Esophagus muscularis mucosa (tissue), 4 donors: ENCODE measurements at regions not wholly inside any gene's neighbourhood (a gene's known extent, or its start where the extent isn't known, plus 50 kb on each side); places are given as distances from the start of the nearest gene placed in this dataset.

Experiments used
- DNase-seq: peaks from one replicate; pipeline ENCODE4 v3.0.0-alpha.2; 2017; ENCODE audit errors: extremely low spot score
- H3K27ac ChIP-seq, 4 donors: fragments of 200-600 bp; sonication (generic); replicated peaks in 1 of 4; 1 replicate in 3 of 4; 2 replicates in 1 of 4; pipeline ENCODE4 v1.5.1; 2016 to 2019; ENCODE audit warnings: mild to moderate bottlenecking in 1 of 4
- H3K27me3 ChIP-seq, 4 donors: fragments of 200-600 bp; sonication (generic); one replicate each; pipeline versions ENCODE4 v1.5.1 to v1.6.0; 2016 to 2019
- H3K36me3 ChIP-seq, 4 donors: fragments of 200-600 bp; sonication (generic); one replicate each; pipeline ENCODE4 v1.5.1; 2016 to 2019
- H3K4me1 ChIP-seq, 4 donors: fragments of 200-600 bp; sonication (generic); one replicate each; pipeline ENCODE4 v1.5.1; 2016 to 2019
- H3K4me3 ChIP-seq, 4 donors: fragments of 200-600 bp; sonication (generic); 1 replicate in 2 of 4; 2 replicates in 2 of 4; pipeline ENCODE4 v1.5.1; 2016 to 2019; ENCODE audit warnings: mild to moderate bottlenecking in 4 of 4, moderate library complexity in 1 of 4
- H3K9me3 ChIP-seq, 4 donors: fragments of 200-600 bp; sonication (generic); 1 replicate in 3 of 4; 2 replicates in 1 of 4; pipeline ENCODE4 v1.5.1; 2016 to 2019
- EP300 ChIP-seq: sonication (generic); formaldehyde crosslinking; IDR thresholded peaks from one replicate; pipeline ENCODE4 v1.6.1; 2017; ENCODE audit warnings: antibody characterized with exemption
- POLR2A ChIP-seq: fragments of 450-650 bp; IDR thresholded peaks from one replicate; pipeline ENCODE4 v1.6.1; 2017; ENCODE audit warnings: antibody characterized with exemption, moderate library complexity, mild to moderate bottlenecking, low read depth
- POLR2AphosphoS5 ChIP-seq, 2 donors: sonication (generic); formaldehyde crosslinking; IDR thresholded peaks; one replicate each; pipeline ENCODE4 v1.6.1; 2017; ENCODE audit warnings: antibody characterized with exemption in 2 of 2
- WGBS: methylation state at CpG from one replicate; pipeline ENCODE4 v1.1.5; 2018; 5-methylcytosine and 5-hydroxymethylcytosine counted together
- intact Hi-C: fragments of 100-400 bp; cut with DNase I; formaldehyde crosslinking; loops from one replicate; pipeline ENCODE4 v1.15.1; 2023
- TF ChIP-seq, protein P1 (sequence below), 3 experiments: fragments of 200-600 bp in 2 of 3; fragments of 450-650 bp in 1 of 3; sonication (generic) in 2 of 3; IDR thresholded peaks; one replicate each; pipeline ENCODE4 v1.5.1; 2017 to 2019; ENCODE audit warnings: antibody characterized with exemption in 3 of 3, mild to moderate bottlenecking in 2 of 3, moderate library complexity in 1 of 3

DNA sequence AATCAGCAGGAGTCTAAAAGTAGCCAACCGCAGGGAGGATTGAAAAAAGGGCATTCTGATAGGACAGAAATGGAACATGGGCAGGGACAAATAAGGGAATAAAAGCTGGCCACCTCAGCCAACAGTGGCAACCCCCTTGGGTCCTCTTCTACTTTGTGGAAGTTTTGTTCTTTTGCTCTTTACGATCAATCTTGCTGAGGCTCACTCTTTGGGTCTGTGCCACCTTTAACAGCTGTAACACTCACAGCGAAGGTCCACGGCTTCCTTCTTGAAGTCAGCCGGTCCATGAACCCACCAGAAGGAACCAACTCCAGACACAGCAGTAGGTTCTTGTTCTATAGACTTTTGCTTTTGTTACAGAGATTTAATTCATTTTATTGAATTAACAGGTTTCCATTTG is 285.4 kb upstream of the CDH20 start:
- H3K4me1 ChIP-seq = no peaks in the 10 kb centered on the region
- H3K27me3 ChIP-seq = no peaks in the 10 kb centered on the region
- no peak overlapping the region for H3K4me3 ChIP-seq
- WGBS = 89% methylated on average over 5 of the region's 5 CpGs
- no peak for TF ChIP-seq POLR2AphosphoS5 (IDR thresholded peaks at IDR 0.05)
- TF ChIP-seq POLR2A = no peak
- no peak for TF ChIP-seq EP300
- TF ChIP-seq, protein P1, sequence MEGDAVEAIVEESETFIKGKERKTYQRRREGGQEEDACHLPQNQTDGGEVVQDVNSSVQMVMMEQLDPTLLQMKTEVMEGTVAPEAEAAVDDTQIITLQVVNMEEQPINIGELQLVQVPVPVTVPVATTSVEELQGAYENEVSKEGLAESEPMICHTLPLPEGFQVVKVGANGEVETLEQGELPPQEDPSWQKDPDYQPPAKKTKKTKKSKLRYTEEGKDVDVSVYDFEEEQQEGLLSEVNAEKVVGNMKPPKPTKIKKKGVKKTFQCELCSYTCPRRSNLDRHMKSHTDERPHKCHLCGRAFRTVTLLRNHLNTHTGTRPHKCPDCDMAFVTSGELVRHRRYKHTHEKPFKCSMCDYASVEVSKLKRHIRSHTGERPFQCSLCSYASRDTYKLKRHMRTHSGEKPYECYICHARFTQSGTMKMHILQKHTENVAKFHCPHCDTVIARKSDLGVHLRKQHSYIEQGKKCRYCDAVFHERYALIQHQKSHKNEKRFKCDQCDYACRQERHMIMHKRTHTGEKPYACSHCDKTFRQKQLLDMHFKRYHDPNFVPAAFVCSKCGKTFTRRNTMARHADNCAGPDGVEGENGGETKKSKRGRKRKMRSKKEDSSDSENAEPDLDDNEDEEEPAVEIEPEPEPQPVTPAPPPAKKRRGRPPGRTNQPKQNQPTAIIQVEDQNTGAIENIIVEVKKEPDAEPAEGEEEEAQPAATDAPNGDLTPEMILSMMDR (IDR thresholded peaks at IDR 0.05) = no peak
- intact Hi-C loops = no loop called here
- H3K36me3 ChIP-seq = no peaks in the 10 kb centered on the region
- no peak for DNase-seq
- no peak overlapping the region for H3K27ac ChIP-seq
- H3K9me3 ChIP-seq = peaks cover 0 to 8% (median 0%) of the 10 kb centered on the region in 4 donors

- no peaks in the 10 kb centered on the region for H3K27me3 ChIP-seq
- no peaks in the 10 kb centered on the region for H3K36me3 ChIP-seq
- WGBS = 70% methylated on average over 2 of the region's 2 CpGs
- H3K4me1 ChIP-seq = no peaks in the 10 kb centered on the region
- no peaks in the 10 kb centered on the region for H3K9me3 ChIP-seq
- no peak for TF ChIP-seq EP300
- TF ChIP-seq POLR2A = no peak
- TF ChIP-seq POLR2AphosphoS5 (IDR thresholded peaks at IDR 0.05) = no peak
- TF ChIP-seq, protein P1 (IDR thresholded peaks at IDR 0.05) = no peak
- H3K27ac ChIP-seq = no peak overlapping the region
- DNase-seq = no peak
- no peak overlapping the region for H3K4me3 ChIP-seq
- intact Hi-C loops = no loop called here
These were observed 275.8 kb upstream of the CDH20 start for GRCh38 chr18:61057443-61057842.

DNA sequence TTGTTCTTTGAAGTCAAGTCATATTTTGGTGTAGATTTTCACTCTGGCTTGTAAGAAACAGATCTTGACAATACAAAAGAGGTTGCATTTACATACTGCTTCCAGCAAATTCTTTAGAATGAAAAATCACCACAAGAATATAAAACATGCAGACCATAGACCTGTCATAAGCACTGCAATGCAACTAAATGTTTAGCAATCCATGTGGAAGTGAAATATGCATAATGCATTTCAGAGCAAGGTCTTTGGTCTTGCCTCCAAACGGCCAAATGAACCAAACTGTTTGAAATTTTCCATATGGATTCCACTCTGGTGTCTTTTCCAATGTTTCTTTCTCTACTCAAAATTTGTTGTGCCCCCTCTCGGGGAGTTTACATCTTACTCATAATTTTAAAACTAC is 271.0 kb upstream of the CDH20 start:
- no peak for DNase-seq
- Histone ChIP-seq H3K27ac (no peak overlapping the region), H3K27me3 (no peaks in the 10 kb centered on the region), H3K4me1 (no peaks in the 10 kb centered on the region), H3K9me3 (no peaks in the 10 kb centered on the region), H3K36me3 (no peaks in the 10 kb centered on the region), H3K4me3 (no peak overlapping the region)
- TF ChIP-seq, protein P1 (IDR thresholded peaks at IDR 0.05) = no peak
- TF ChIP-seq POLR2A (no peak), EP300 (no peak), POLR2AphosphoS5 (IDR thresholded peaks at IDR 0.05) (no peak)
- intact Hi-C loops = no loop called here
- WGBS = 61% methylated on average over 2 of the region's 2 CpGs

DNA sequence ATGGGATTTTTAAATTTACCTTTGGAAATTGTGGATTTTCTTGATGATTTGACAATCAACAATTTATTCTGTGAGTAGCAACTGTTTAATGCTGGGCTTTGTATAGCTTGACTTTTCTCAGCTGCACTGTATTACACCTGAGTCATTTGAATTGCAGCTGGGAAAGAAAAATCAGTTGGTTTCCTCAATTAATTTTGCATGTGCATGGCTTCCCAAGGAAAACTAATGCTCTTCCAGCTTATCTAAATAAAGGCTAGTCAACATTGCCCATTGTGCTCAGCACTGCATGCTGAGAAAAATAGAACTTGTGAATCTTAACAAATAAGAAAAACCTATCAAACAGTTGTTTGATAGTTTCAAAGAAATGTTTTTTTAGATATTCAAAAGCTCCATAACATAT is 268.3 kb upstream of the CDH20 start:
- intact Hi-C loops = no loop called here
- no peak for TF ChIP-seq POLR2A
- TF ChIP-seq, protein P1 (IDR thresholded peaks at IDR 0.05) = no peak
- TF ChIP-seq POLR2AphosphoS5 (IDR thresholded peaks at IDR 0.05) = no peak
- no peak for TF ChIP-seq EP300
- Histone ChIP-seq H3K27ac (no peak overlapping the region), H3K36me3 (no peaks in the 10 kb centered on the region), H3K27me3 (no peaks in the 10 kb centered on the region), H3K9me3 (no peaks in the 10 kb centered on the region), H3K4me3 (no peak overlapping the region), H3K4me1 (no peaks in the 10 kb centered on the region)
- no peak for DNase-seq

- WGBS = 67% methylated on average over 2 of the region's 2 CpGs
- Histone ChIP-seq H3K27ac (no peak overlapping the region), H3K36me3 (no peaks in the 10 kb centered on the region), H3K4me1 (no peaks in the 10 kb centered on the region), H3K9me3 (no peaks in the 10 kb centered on the region), H3K27me3 (no peaks in the 10 kb centered on the region), H3K4me3 (no peak overlapping the region)
- intact Hi-C loops = no loop called here
- no peak for TF ChIP-seq POLR2AphosphoS5 (IDR thresholded peaks at IDR 0.05)
- no peak for TF ChIP-seq EP300
- TF ChIP-seq, protein P1 (IDR thresholded peaks at IDR 0.05) = no peak
- no peak for TF ChIP-seq POLR2A
- no peak for DNase-seq
These were observed 256.2 kb upstream of the CDH20 start for GRCh38 chr18:61076986-61077385.
